ENCODE measurements at regions not wholly inside any gene's neighbourhood (a gene's known extent, or its start where the extent isn't known, plus 50 kb on each side); places are given as distances from the start of the nearest gene placed in this dataset.

DNA sequence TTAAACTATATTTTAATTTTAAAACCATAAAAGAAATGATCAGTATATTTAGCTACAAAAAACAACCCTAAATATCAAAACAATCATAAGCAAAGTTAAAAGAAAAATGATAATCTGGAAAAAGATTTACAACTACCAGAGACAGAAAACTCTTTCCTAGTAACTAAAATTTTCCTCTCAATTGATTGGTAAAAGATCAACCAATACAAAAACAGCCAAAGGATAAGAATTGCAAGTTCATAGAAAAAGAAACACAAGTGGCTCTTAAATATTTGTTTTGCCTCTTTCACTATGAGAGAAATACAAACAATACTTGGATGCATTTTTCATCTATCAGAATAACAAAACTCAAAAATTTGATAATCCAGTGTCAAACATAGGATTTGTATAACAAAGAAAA, 101.8 kb upstream of the ZC3H15 start:
- TF ChIP-seq, protein P1, sequence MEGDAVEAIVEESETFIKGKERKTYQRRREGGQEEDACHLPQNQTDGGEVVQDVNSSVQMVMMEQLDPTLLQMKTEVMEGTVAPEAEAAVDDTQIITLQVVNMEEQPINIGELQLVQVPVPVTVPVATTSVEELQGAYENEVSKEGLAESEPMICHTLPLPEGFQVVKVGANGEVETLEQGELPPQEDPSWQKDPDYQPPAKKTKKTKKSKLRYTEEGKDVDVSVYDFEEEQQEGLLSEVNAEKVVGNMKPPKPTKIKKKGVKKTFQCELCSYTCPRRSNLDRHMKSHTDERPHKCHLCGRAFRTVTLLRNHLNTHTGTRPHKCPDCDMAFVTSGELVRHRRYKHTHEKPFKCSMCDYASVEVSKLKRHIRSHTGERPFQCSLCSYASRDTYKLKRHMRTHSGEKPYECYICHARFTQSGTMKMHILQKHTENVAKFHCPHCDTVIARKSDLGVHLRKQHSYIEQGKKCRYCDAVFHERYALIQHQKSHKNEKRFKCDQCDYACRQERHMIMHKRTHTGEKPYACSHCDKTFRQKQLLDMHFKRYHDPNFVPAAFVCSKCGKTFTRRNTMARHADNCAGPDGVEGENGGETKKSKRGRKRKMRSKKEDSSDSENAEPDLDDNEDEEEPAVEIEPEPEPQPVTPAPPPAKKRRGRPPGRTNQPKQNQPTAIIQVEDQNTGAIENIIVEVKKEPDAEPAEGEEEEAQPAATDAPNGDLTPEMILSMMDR (IDR thresholded peaks at IDR 0.05) = no peak
- TF ChIP-seq POLR2A (IDR thresholded peaks at IDR 0.05) = no peak
